Activated CD8-positive, alpha-beta T cell treated with anti-CD3 and anti-CD28 coated beads for 36 hours (primary cell): ENCODE measurements at regions not wholly inside any gene's neighbourhood (a gene's known extent, or its start where the extent isn't known, plus 50 kb on each side); places are given as distances from the start of the nearest gene placed in this dataset.
"Not testable (repeated sequence)": the region's sequence is repeated elsewhere in the genome, so short reads cannot be mapped to it uniquely, and the experiment has no call there.

ENCODE experiments used
- ATAC-seq: fragments of 200-7000 bp; cut with Tn5 transposase; one replicate; pipeline ENCODE4 v1.10.0; 2021; ENCODE audit warnings: mild to moderate bottlenecking, moderate library complexity
- CTCF ChIA-PET: fragments of 350-600 bp; sonication (Branson Sonifier 250); formaldehyde crosslinking; loops from one replicate; lab custom pipeline; 2021; ENCODE audit warnings: antibody characterized with exemption; lab: Charles Lee
- POLR2A ChIA-PET: fragments of 350-600 bp; sonication (Branson Sonifier 250); formaldehyde crosslinking; loops from one replicate; lab custom pipeline; 2021; ENCODE audit warnings: antibody characterized with exemption; lab: Charles Lee
- DNase-seq: peaks from one replicate; pipeline ENCODE4 v3.0.0-alpha.2; 2020
- H3K27ac Mint-ChIP-seq: one replicate; pipeline ENCODE4 v1.8.0; 2021; ENCODE audit warnings: mild to moderate bottlenecking, mixed read lengths
- H3K27me3 Mint-ChIP-seq: one replicate; pipeline ENCODE4 v1.8.0; 2021; ENCODE audit warnings: mixed read lengths
- H3K36me3 Mint-ChIP-seq: one replicate; pipeline ENCODE4 v1.8.0; 2021; ENCODE audit warnings: low read depth, mixed read lengths
- H3K4me1 Mint-ChIP-seq: one replicate; pipeline ENCODE4 v1.8.0; 2021; ENCODE audit warnings: low read depth, mixed read lengths
- H3K4me3 Mint-ChIP-seq: one replicate; pipeline ENCODE4 v1.8.0; 2021; ENCODE audit warnings: mild to moderate bottlenecking, moderate library complexity, mixed read lengths
- H3K9me3 Mint-ChIP-seq: one replicate; pipeline ENCODE4 v1.8.0; 2021; ENCODE audit warnings: mixed read lengths
- CTCF ChIP-seq: fragments of 200-600 bp; IDR thresholded peaks from one replicate; pipeline ENCODE4 v1.8.0; 2022; ENCODE audit warnings: antibody characterized with exemption, mild to moderate bottlenecking
- intact Hi-C: fragments of 100-400 bp; cut with micrococcal nuclease; formaldehyde crosslinking; loops from one replicate; pipeline ENCODE4 v1.10.0; 2022

GRCh38 chr9:71263451-71263850 is 142.0 kb upstream of the TRPM3 start:
- Mint-ChIP-seq H3K4me3 (no peak overlapping the region), H3K9me3 (peaks cover 1% of the 10 kb centered on the region), H3K27ac (no peak overlapping the region), H3K27me3 (peaks cover 4% of the 10 kb centered on the region), H3K36me3 (no peaks in the 10 kb centered on the region), H3K4me1 (no peaks in the 10 kb centered on the region)
- ChIA-PET CTCF (interaction anchor here (1.3 kb wide), 1 partner anchor 22 kb away, joined by 4 read pairs; no protein-coding TSS in a partner anchor), POLR2A (no interaction called here)
- intact Hi-C loops, result no loop called here
- DNase-seq, result no peak
- ATAC-seq, result no peak
- no peak for TF ChIP-seq CTCF

- DNase-seq, H3K27ac Mint-ChIP-seq, CTCF ChIA-PET, POLR2A ChIA-PET, H3K4me1 Mint-ChIP-seq, H3K4me3 Mint-ChIP-seq, ATAC-seq, intact Hi-C loops, H3K9me3 Mint-ChIP-seq, H3K27me3 Mint-ChIP-seq, H3K36me3 Mint-ChIP-seq: not testable (repeated sequence)
These were observed 139.0 kb upstream of the TRPM3 start for GRCh38 chr9:71260419-71260818.

- ATAC-seq (no peak), DNase-seq (no peak)
- H3K27me3 Mint-ChIP-seq, result peaks cover 5% of the 10 kb centered on the region
- no peak for TF ChIP-seq CTCF
- H3K4me3 Mint-ChIP-seq, result no peak overlapping the region
- no peaks in the 10 kb centered on the region for H3K36me3 Mint-ChIP-seq
- no peaks in the 10 kb centered on the region for H3K4me1 Mint-ChIP-seq
- no peaks in the 10 kb centered on the region for H3K9me3 Mint-ChIP-seq
- ChIA-PET CTCF (no interaction called here), POLR2A (no interaction called here)
- H3K27ac Mint-ChIP-seq, result no peak overlapping the region
- intact Hi-C loops, result no loop called here
These were observed 133.3 kb upstream of the TRPM3 start for GRCh38 chr9:71254592-71255277.

GRCh38 chr9:71253011-71253410 is 131.6 kb upstream of the TRPM3 start:
- Mint-ChIP-seq H3K27me3 (peaks cover 4% of the 10 kb centered on the region), H3K27ac (no peak overlapping the region), H3K36me3 (no peaks in the 10 kb centered on the region), H3K4me3 (no peak overlapping the region), H3K4me1 (no peaks in the 10 kb centered on the region), H3K9me3 (no peaks in the 10 kb centered on the region)
- ATAC-seq (no peak), DNase-seq (no peak)
- CTCF ChIA-PET, result no interaction called here
- no peak for TF ChIP-seq CTCF
- intact Hi-C loops, result no loop called here
- POLR2A ChIA-PET, result no interaction called here

- no peak for TF ChIP-seq CTCF
- no peak overlapping the region for H3K4me3 Mint-ChIP-seq
- ATAC-seq (no peak), DNase-seq (no peak)
- no peak overlapping the region for H3K27ac Mint-ChIP-seq
- ChIA-PET POLR2A (no interaction called here), CTCF (interaction anchor here (0.7 to 3.2 kb wide), 3 partner anchors 35 to 610 kb away, joined by 3 to 15 read pairs (median 13); no protein-coding TSS in a partner anchor)
- no peaks in the 10 kb centered on the region for H3K4me1 Mint-ChIP-seq
- intact Hi-C loops, result no loop called here
- H3K9me3 Mint-ChIP-seq, result no peaks in the 10 kb centered on the region
- peaks cover 4% of the 10 kb centered on the region for H3K27me3 Mint-ChIP-seq
- H3K36me3 Mint-ChIP-seq, result no peaks in the 10 kb centered on the region
These were observed 129.2 kb upstream of the TRPM3 start for GRCh38 chr9:71250581-71250980.
